SK-N-SH (cell line): ENCODE measurements at regions not wholly inside any gene's neighbourhood (a gene's known extent, or its start where the extent isn't known, plus 50 kb on each side); places are given as distances from the start of the nearest gene placed in this dataset.

Experiments
- GATA2 ChIP-seq: sonication (generic); formaldehyde crosslinking; IDR thresholded peaks from 2 replicates; pipeline ENCODE4 v1.5.0; 2020; ENCODE audit warnings: mild to moderate bottlenecking, missing genetic modification reagents
- RAD21 ChIP-seq: IDR thresholded peaks from 2 replicates; pipeline ENCODE4 v1.6.1; 2012; ENCODE audit warnings: mild to moderate bottlenecking, low read length
- TF ChIP-seq, protein P1 (sequence below): IDR thresholded peaks from 2 replicates; pipeline ENCODE4 v1.4.0; 2012; ENCODE audit warnings: low read depth, borderline replicate concordance

DNA sequence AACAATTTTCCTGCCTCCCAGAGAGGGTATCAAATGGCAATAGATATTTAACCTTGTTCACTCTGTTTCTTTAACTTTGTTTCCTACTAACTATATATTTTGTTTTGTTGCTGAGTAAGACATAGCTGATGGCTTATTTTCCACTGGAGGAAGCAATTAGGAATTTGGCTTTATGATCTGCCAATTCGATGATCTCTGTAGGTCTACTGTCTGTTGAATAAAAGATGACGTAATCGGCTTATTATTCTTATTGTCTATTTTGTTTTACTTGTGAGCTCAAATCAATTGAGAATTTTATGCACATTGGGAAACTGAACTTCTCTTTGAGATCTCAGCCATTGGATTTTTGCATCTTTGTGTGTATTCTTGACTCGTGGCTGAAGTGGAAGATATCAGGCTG is 862.6 kb downstream of the EFNB2 start:
- TF ChIP-seq RAD21 (no peak), GATA2 (no peak)
- TF ChIP-seq, protein P1, sequence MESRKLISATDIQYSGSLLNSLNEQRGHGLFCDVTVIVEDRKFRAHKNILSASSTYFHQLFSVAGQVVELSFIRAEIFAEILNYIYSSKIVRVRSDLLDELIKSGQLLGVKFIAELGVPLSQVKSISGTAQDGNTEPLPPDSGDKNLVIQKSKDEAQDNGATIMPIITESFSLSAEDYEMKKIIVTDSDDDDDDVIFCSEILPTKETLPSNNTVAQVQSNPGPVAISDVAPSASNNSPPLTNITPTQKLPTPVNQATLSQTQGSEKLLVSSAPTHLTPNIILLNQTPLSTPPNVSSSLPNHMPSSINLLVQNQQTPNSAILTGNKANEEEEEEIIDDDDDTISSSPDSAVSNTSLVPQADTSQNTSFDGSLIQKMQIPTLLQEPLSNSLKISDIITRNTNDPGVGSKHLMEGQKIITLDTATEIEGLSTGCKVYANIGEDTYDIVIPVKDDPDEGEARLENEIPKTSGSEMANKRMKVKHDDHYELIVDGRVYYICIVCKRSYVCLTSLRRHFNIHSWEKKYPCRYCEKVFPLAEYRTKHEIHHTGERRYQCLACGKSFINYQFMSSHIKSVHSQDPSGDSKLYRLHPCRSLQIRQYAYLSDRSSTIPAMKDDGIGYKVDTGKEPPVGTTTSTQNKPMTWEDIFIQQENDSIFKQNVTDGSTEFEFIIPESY: no peak
